Loucy (cell line): ENCODE measurements at regions not wholly inside any gene's neighbourhood (a gene's known extent, or its start where the extent isn't known, plus 50 kb on each side); places are given as distances from the start of the nearest gene placed in this dataset.

Experiments used
- H2AFZ ChIP-seq: fragments of 200-600 bp; sonication (generic); 2 replicates; pipeline ENCODE4 v1.6.0; 2016; ENCODE audit warnings: antibody characterized with exemption, mild to moderate bottlenecking, low read length, moderate library complexity
- H3F3A ChIP-seq: fragments of 200-600 bp; 2 replicates; pipeline ENCODE4 v1.6.0; 2016; ENCODE audit warnings: antibody characterized with exemption, low read depth, mild to moderate bottlenecking
- H3K27me3 ChIP-seq: fragments of 200-600 bp; sonication (generic); 2 replicates; pipeline ENCODE4 v1.6.1; 2014; ENCODE audit warnings: low read length, mild to moderate bottlenecking; ENCODE audit not compliant: insufficient read depth, poor library complexity, severe bottlenecking
- H3K36me3 ChIP-seq: fragments of 200-600 bp; sonication (generic); 2 replicates; pipeline ENCODE4 v1.6.1; 2016; ENCODE audit warnings: low read length; ENCODE audit not compliant: insufficient read depth
- H3K4me1 ChIP-seq: fragments of 200-600 bp; sonication (generic); 2 replicates; pipeline ENCODE4 v1.5.1; 2014; ENCODE audit warnings: low read length, mild to moderate bottlenecking; ENCODE audit not compliant: insufficient read depth, poor library complexity, severe bottlenecking
- H3K4me2 ChIP-seq: fragments of 200-600 bp; sonication (generic); 2 replicates; pipeline ENCODE4 v1.6.0; 2014; ENCODE audit warnings: antibody characterized with exemption, low read length, low read depth, mild to moderate bottlenecking; ENCODE audit not compliant: poor library complexity, severe bottlenecking
- H3K4me3 ChIP-seq: fragments of 200-600 bp; sonication (generic); 2 replicates; pipeline ENCODE4 v1.5.1; 2014; ENCODE audit warnings: low read length, mild to moderate bottlenecking, mixed read lengths; ENCODE audit not compliant: poor library complexity, severe bottlenecking
- H3K79me2 ChIP-seq: fragments of 200-600 bp; sonication (generic); 2 replicates; pipeline ENCODE4 v1.6.1; 2014; ENCODE audit warnings: low read length; ENCODE audit not compliant: insufficient read depth
- H3K9ac ChIP-seq: fragments of 200-600 bp; sonication (generic); 2 replicates; pipeline ENCODE4 v1.6.0; 2014; ENCODE audit warnings: mild to moderate bottlenecking, low read depth, low read length, moderate library complexity; ENCODE audit not compliant: poor library complexity, severe bottlenecking
- H3K9me2 ChIP-seq: fragments of 200-600 bp; sonication (generic); replicated peaks from 2 replicates; pipeline ENCODE4 v1.6.1; 2016; ENCODE audit warnings: low read depth, low read length, mixed read lengths
- H3K9me3 ChIP-seq: fragments of 200-600 bp; sonication (generic); 2 replicates; pipeline ENCODE4 v1.6.1; 2014; ENCODE audit warnings: mild to moderate bottlenecking, antibody characterized with exemption, low read length, low read depth; ENCODE audit not compliant: insufficient read depth
- H4K20me1 ChIP-seq: fragments of 200-600 bp; sonication (generic); 2 replicates; pipeline ENCODE4 v1.6.0; 2014; ENCODE audit warnings: antibody characterized with exemption, low read length, mild to moderate bottlenecking; ENCODE audit not compliant: insufficient read depth, poor library complexity, severe bottlenecking
- CTCF ChIP-seq: fragments of 200-600 bp; sonication (generic); conservative IDR thresholded peaks from 2 replicates; pipeline ENCODE4 v1.5.1; 2014; ENCODE audit warnings: mild to moderate bottlenecking, antibody characterized with exemption, low read length
- EZH2phosphoT487 ChIP-seq: fragments of 200-600 bp; IDR thresholded peaks from 2 replicates; pipeline ENCODE4 v1.6.1; 2018; ENCODE audit warnings: antibody characterized with exemption, mild to moderate bottlenecking, moderate library complexity, borderline replicate concordance

- Histone ChIP-seq H4K20me1 (no peaks in the 10 kb centered on the region), H3K4me3 (no peak overlapping the region), H3K4me1 (no peaks in the 10 kb centered on the region), H3K27me3 (no peaks in the 10 kb centered on the region), H2AFZ (no peak overlapping the region), H3K9ac (no peak overlapping the region), H3K79me2 (no peaks in the 10 kb centered on the region), H3F3A (no peaks in the 10 kb centered on the region), H3K36me3 (no peaks in the 10 kb centered on the region), H3K9me3 (no peaks in the 10 kb centered on the region), H3K9me2 (no peaks in the 10 kb centered on the region; the same call in 1 of the 2 replicates), H3K4me2 (no peak overlapping the region)
- no peak for TF ChIP-seq CTCF
- TF ChIP-seq EZH2phosphoT487: no peak
These were observed 165.2 kb upstream of the OTX2 start for GRCh38 chr14:56975521-56975920.

- Histone ChIP-seq H3K9me2 (no peaks in the 10 kb centered on the region; the same call in 1 of the 2 replicates), H3K9me3 (no peaks in the 10 kb centered on the region)
These were observed 162.7 kb upstream of the OTX2 start for GRCh38 chr14:56972948-56973347.

GRCh38 chr14:56964895-56965294 is 154.6 kb upstream of the OTX2 start:
- Histone ChIP-seq H3K79me2 (no peaks in the 10 kb centered on the region), H3K4me1 (no peaks in the 10 kb centered on the region), H3K36me3 (no peaks in the 10 kb centered on the region), H4K20me1 (no peaks in the 10 kb centered on the region), H3K4me2 (no peak overlapping the region), H3K9ac (no peak overlapping the region), H3K9me3 (no peaks in the 10 kb centered on the region), H3K4me3 (no peak overlapping the region), H3F3A (no peaks in the 10 kb centered on the region), H3K27me3 (no peaks in the 10 kb centered on the region), H3K9me2 (no peaks in the 10 kb centered on the region), H2AFZ (no peak overlapping the region)
- TF ChIP-seq EZH2phosphoT487: no peak
- no peak for TF ChIP-seq CTCF

More at GRCh38 chr14:56972948-56973347, 162.7 kb upstream of the OTX2 start:
- no peak overlapping the region for H2AFZ ChIP-seq
- no peaks in the 10 kb centered on the region for H3K36me3 ChIP-seq
- no peak overlapping the region for H3K4me2 ChIP-seq
- H3F3A ChIP-seq: no peaks in the 10 kb centered on the region
- H3K79me2 ChIP-seq: no peaks in the 10 kb centered on the region
- no peaks in the 10 kb centered on the region for H3K4me1 ChIP-seq
- H3K4me3 ChIP-seq: no peak overlapping the region
- H4K20me1 ChIP-seq: no peaks in the 10 kb centered on the region
- no peak overlapping the region for H3K9ac ChIP-seq
- TF ChIP-seq CTCF (no peak), EZH2phosphoT487 (no peak)
- H3K27me3 ChIP-seq: no peaks in the 10 kb centered on the region
